ENCODE measurements at regions not wholly inside any gene's neighbourhood (a gene's known extent, or its start where the extent isn't known, plus 50 kb on each side); places are given as distances from the start of the nearest gene placed in this dataset.

GRCh38 chr3:25904206-25904605 lies 114.3 kb downstream of the OXSM start:
- intact Hi-C loops (cut with DNase I), result no loop called here
- DNase-seq, result no peak
- Histone ChIP-seq H3K4me3 (no peak overlapping the region), H3K4me1 (no peaks in the 10 kb centered on the region), H3K36me3 (no peaks in the 10 kb centered on the region), H3K9me3 (no peaks in the 10 kb centered on the region), H3K27ac (no peak overlapping the region), H3K27me3 (no peaks in the 10 kb centered on the region)
- whole genome bisulfite sequencing, 2 donors, result 58 to 68% methylated on average over 3 of the region's 3 CpGs
- peak in 3 of 6 experiments; percentile 18 to 37 (median 21) for TF ChIP-seq CTCF (IDR thresholded peaks at IDR 0.05)
- no peak for TF ChIP-seq POLR2A (IDR thresholded peaks at IDR 0.05)

DNA sequence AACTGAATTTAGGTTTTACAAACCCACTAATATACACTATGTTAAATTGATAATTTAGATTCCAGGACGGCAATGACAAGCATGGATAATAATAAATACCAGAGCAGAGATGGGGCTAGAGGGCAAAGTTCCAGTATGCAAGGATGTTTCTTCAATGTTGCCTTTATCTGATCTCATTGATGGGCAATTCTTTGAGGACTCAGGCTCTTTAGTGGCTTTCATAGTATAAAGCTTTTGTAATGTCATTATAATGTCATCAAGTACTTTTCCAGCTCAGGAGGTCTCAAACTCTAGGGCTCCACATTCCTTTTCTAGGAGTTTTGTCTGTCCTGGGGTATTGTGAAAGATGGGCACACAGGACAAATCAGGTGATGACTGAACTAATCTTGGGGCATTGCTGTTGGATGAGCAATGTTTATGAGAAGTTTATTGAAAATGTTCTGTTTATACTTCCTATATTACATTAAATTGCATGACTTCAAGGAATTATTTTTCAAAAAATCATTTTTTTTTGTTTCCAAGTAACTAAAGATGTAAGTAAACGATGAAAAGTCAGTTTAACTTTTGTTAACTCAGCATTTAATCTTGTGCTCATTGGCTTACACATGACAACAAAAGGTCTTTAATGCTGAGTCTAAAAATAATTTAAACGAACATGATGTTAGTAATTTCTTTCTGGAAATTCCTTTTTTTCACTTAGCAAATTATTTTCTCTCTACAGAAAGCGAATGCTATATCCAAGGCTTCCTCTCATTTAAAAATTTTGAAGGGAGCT lies 116.4 kb downstream of the OXSM start:
- Histone ChIP-seq H3K36me3 (no peaks in the 10 kb centered on the region), H3K4me1 (no peaks in the 10 kb centered on the region), H3K4me3 (no peak overlapping the region), H3K27me3 (no peaks in the 10 kb centered on the region), H3K9me3 (no peaks in the 10 kb centered on the region), H3K27ac (peak overlapping the region in 1 of 4 donors; percentile 6)
- TF ChIP-seq POLR2A (IDR thresholded peaks at IDR 0.05) (no peak), CTCF (IDR thresholded peaks at IDR 0.05) (no peak)
- intact Hi-C loops (cut with DNase I), result no loop called here
- DNase-seq, result no peak
- WGBS, 2 donors, result 59 to 65% methylated on average over 4 of the region's 4 CpGs

- Histone ChIP-seq H3K4me3 (no peak overlapping the region), H3K9me3 (no peaks in the 10 kb centered on the region), H3K4me1 (no peaks in the 10 kb centered on the region), H3K27ac (peak overlapping the region in 1 of 4 donors; percentile 6), H3K36me3 (no peaks in the 10 kb centered on the region), H3K27me3 (no peaks in the 10 kb centered on the region)
- intact Hi-C loops (cut with DNase I), result no loop called here
- WGBS, 2 donors, result 29 to 39% methylated on average over 2 of the region's 2 CpGs
- TF ChIP-seq CTCF (IDR thresholded peaks at IDR 0.05) (no peak), POLR2A (IDR thresholded peaks at IDR 0.05) (no peak)
- DNase-seq, result no peak
Observed at GRCh38 chr3:25907081-25907480, 117.2 kb downstream of the OXSM start.

GRCh38 chr3:25910105-25910504 lies 120.2 kb downstream of the OXSM start:
- H3K27ac ChIP-seq, result no peak overlapping the region
- no peaks in the 10 kb centered on the region for H3K4me1 ChIP-seq
- intact Hi-C loops (cut with DNase I), result no loop called here
- TF ChIP-seq POLR2A (IDR thresholded peaks at IDR 0.05) (no peak), CTCF (IDR thresholded peaks at IDR 0.05) (no peak)
- H3K9me3 ChIP-seq, result no peaks in the 10 kb centered on the region
- DNase-seq, result no peak
- H3K36me3 ChIP-seq, result no peaks in the 10 kb centered on the region
- H3K27me3 ChIP-seq, result no peaks in the 10 kb centered on the region
- H3K4me3 ChIP-seq, result no peak overlapping the region
- 62 to 63% methylated on average over 2 of the region's 2 CpGs for WGBS, 2 donors

- TF ChIP-seq POLR2A (IDR thresholded peaks at IDR 0.05) (no peak), CTCF (IDR thresholded peaks at IDR 0.05) (peak in 4 of 6 experiments; percentile 26 to 30 (median 27))
- intact Hi-C loops (cut with DNase I), result no loop called here
- Histone ChIP-seq H3K4me3 (no peak overlapping the region), H3K9me3 (no peaks in the 10 kb centered on the region), H3K4me1 (no peaks in the 10 kb centered on the region), H3K36me3 (no peaks in the 10 kb centered on the region), H3K27me3 (no peaks in the 10 kb centered on the region), H3K27ac (no peak overlapping the region)
- 69 to 83% methylated on average over 4 of the region's 4 CpGs for WGBS, 2 donors
- no peak for DNase-seq
Observed at GRCh38 chr3:25910997-25911396, 121.1 kb downstream of the OXSM start.
